Mucosa of rectum (tissue), 2 donors: ENCODE measurements at regions not wholly inside any gene's neighbourhood (a gene's known extent, or its start where the extent isn't known, plus 50 kb on each side); places are given as distances from the start of the nearest gene placed in this dataset.
A peak's percentile ranks its signal among the peaks of the same experiment; 100 is the strongest.

Experiments
- H3K27ac ChIP-seq, 2 donors: one replicate each; pipeline ENCODE4 v1.7.0; 2013; ENCODE audit warnings: inconsistent platforms in 2 of 2, low read depth in 2 of 2, low read length in 2 of 2
- H3K27me3 ChIP-seq, 2 donors: one replicate each; pipeline ENCODE4 v1.7.0; 2013; ENCODE audit warnings: low read length in 2 of 2; ENCODE audit not compliant: control insufficient read depth in 2 of 2, insufficient read depth in 2 of 2
- H3K36me3 ChIP-seq, 2 donors: one replicate each; pipeline ENCODE4 v1.7.0; 2013; ENCODE audit warnings: low read length in 2 of 2; ENCODE audit not compliant: control insufficient read depth in 2 of 2, insufficient read depth in 2 of 2
- H3K4me1 ChIP-seq, 2 donors: one replicate each; pipeline ENCODE4 v1.7.0; 2013; ENCODE audit warnings: low read length in 2 of 2, mild to moderate bottlenecking in 1 of 2; ENCODE audit not compliant: control insufficient read depth in 2 of 2, insufficient read depth in 2 of 2
- H3K4me3 ChIP-seq, 2 donors: one replicate each; pipeline ENCODE4 v1.7.0; 2013; ENCODE audit warnings: low read length in 2 of 2
- H3K9ac ChIP-seq, 2 donors: one replicate each; pipeline ENCODE4 v1.7.0; 2013; ENCODE audit warnings: low read length in 2 of 2, low read depth in 1 of 2, mild to moderate bottlenecking in 1 of 2
- H3K9me3 ChIP-seq, 2 donors: one replicate each; pipeline ENCODE4 v1.7.0; 2013; ENCODE audit warnings: low read length in 2 of 2; ENCODE audit not compliant: control insufficient read depth in 2 of 2
- donor health status: healthy.
- donor health status: Normal muscosa, but diverticular disease.

GRCh38 chr2:104465981-104466380 lies 387.9 kb upstream of the POU3F3 start:
- H3K27ac ChIP-seq = no peak overlapping the region
- no peak overlapping the region for H3K9ac ChIP-seq
- no peaks in the 10 kb centered on the region for H3K9me3 ChIP-seq
- no peaks in the 10 kb centered on the region for H3K4me1 ChIP-seq
- H3K27me3 ChIP-seq = no peaks in the 10 kb centered on the region
- no peaks in the 10 kb centered on the region for H3K36me3 ChIP-seq
- no peak overlapping the region for H3K4me3 ChIP-seq

- H3K9ac ChIP-seq = no peak overlapping the region
- H3K9me3 ChIP-seq = no peaks in the 10 kb centered on the region
- no peaks in the 10 kb centered on the region for H3K4me1 ChIP-seq
- H3K27ac ChIP-seq = no peak overlapping the region
- no peak overlapping the region for H3K4me3 ChIP-seq
- H3K27me3 ChIP-seq = no peaks in the 10 kb centered on the region
- H3K36me3 ChIP-seq = no peaks in the 10 kb centered on the region
These were observed 385.1 kb upstream of the POU3F3 start for GRCh38 chr2:104468846-104469245.

GRCh38 chr2:104472076-104472475 lies 381.8 kb upstream of the POU3F3 start:
- H3K36me3 ChIP-seq = no peaks in the 10 kb centered on the region
- no peaks in the 10 kb centered on the region for H3K9me3 ChIP-seq
- no peak overlapping the region for H3K9ac ChIP-seq
- H3K4me3 ChIP-seq = no peak overlapping the region
- H3K27me3 ChIP-seq = no peaks in the 10 kb centered on the region
- no peak overlapping the region for H3K27ac ChIP-seq
- no peaks in the 10 kb centered on the region for H3K4me1 ChIP-seq

GRCh38 chr2:104473546-104473945 lies 380.4 kb upstream of the POU3F3 start:
- Histone ChIP-seq H3K27me3 (no peaks in the 10 kb centered on the region), H3K9me3 (no peaks in the 10 kb centered on the region), H3K9ac (no peak overlapping the region), H3K27ac (no peak overlapping the region), H3K4me3 (no peak overlapping the region), H3K36me3 (no peaks in the 10 kb centered on the region), H3K4me1 (no peaks in the 10 kb centered on the region)

GRCh38 chr2:104474716-104475115 lies 379.2 kb upstream of the POU3F3 start:
- no peaks in the 10 kb centered on the region for H3K9me3 ChIP-seq
- no peaks in the 10 kb centered on the region for H3K4me1 ChIP-seq
- H3K9ac ChIP-seq = no peak overlapping the region
- H3K36me3 ChIP-seq = no peaks in the 10 kb centered on the region
- H3K4me3 ChIP-seq = no peak overlapping the region
- no peaks in the 10 kb centered on the region for H3K27me3 ChIP-seq
- no peak overlapping the region for H3K27ac ChIP-seq

- no peaks in the 10 kb centered on the region for H3K9me3 ChIP-seq
- no peak overlapping the region for H3K9ac ChIP-seq
- no peaks in the 10 kb centered on the region for H3K36me3 ChIP-seq
- no peaks in the 10 kb centered on the region for H3K4me1 ChIP-seq
- H3K27me3 ChIP-seq = no peaks in the 10 kb centered on the region
- no peak overlapping the region for H3K4me3 ChIP-seq
- no peak overlapping the region for H3K27ac ChIP-seq
These were observed 377.8 kb upstream of the POU3F3 start for GRCh38 chr2:104476075-104476474.

GRCh38 chr2:104476563-104476988 lies 377.3 kb upstream of the POU3F3 start:
- no peaks in the 10 kb centered on the region for H3K27me3 ChIP-seq
- no peaks in the 10 kb centered on the region for H3K9me3 ChIP-seq
- H3K4me3 ChIP-seq = peak overlapping the region in 1 of 2 donors; percentile 55
- H3K36me3 ChIP-seq = no peaks in the 10 kb centered on the region
- H3K9ac ChIP-seq = no peak overlapping the region
- no peaks in the 10 kb centered on the region for H3K4me1 ChIP-seq
- no peak overlapping the region for H3K27ac ChIP-seq

- Histone ChIP-seq H3K27ac (no peak overlapping the region), H3K9ac (no peak overlapping the region), H3K9me3 (no peaks in the 10 kb centered on the region), H3K4me1 (no peaks in the 10 kb centered on the region), H3K4me3 (no peak overlapping the region), H3K27me3 (no peaks in the 10 kb centered on the region), H3K36me3 (no peaks in the 10 kb centered on the region)
These were observed 372.6 kb upstream of the POU3F3 start for GRCh38 chr2:104481341-104481740.

GRCh38 chr2:104487366-104487765 lies 366.5 kb upstream of the POU3F3 start:
- Histone ChIP-seq H3K9ac (no peak overlapping the region), H3K9me3 (no peaks in the 10 kb centered on the region), H3K4me3 (no peak overlapping the region), H3K4me1 (no peaks in the 10 kb centered on the region), H3K27ac (no peak overlapping the region), H3K36me3 (no peaks in the 10 kb centered on the region), H3K27me3 (no peaks in the 10 kb centered on the region)

- no peak overlapping the region for H3K27ac ChIP-seq
- no peak overlapping the region for H3K4me3 ChIP-seq
- no peaks in the 10 kb centered on the region for H3K36me3 ChIP-seq
These were observed 360.2 kb upstream of the POU3F3 start for GRCh38 chr2:104493698-104494097.

GRCh38 chr2:104501342-104501741 lies 352.6 kb upstream of the POU3F3 start:
- H3K27ac ChIP-seq = no peak overlapping the region
- no peak overlapping the region for H3K9ac ChIP-seq
- no peak overlapping the region for H3K4me3 ChIP-seq

More at GRCh38 chr2:104493698-104494097, 360.2 kb upstream of the POU3F3 start:
- H3K9ac ChIP-seq = no peak overlapping the region
- H3K9me3 ChIP-seq = no peaks in the 10 kb centered on the region
- H3K4me1 ChIP-seq = no peaks in the 10 kb centered on the region
- H3K27me3 ChIP-seq = no peaks in the 10 kb centered on the region

More at GRCh38 chr2:104501342-104501741, 352.6 kb upstream of the POU3F3 start:
- Histone ChIP-seq H3K27me3 (no peaks in the 10 kb centered on the region), H3K9me3 (no peaks in the 10 kb centered on the region), H3K36me3 (no peaks in the 10 kb centered on the region), H3K4me1 (no peaks in the 10 kb centered on the region)
